ENCODE measurements at regions not wholly inside any gene's neighbourhood (a gene's known extent, or its start where the extent isn't known, plus 50 kb on each side); places are given as distances from the start of the nearest gene placed in this dataset.
A peak's percentile ranks its signal among the peaks of the same experiment; 100 is the strongest.

DNA sequence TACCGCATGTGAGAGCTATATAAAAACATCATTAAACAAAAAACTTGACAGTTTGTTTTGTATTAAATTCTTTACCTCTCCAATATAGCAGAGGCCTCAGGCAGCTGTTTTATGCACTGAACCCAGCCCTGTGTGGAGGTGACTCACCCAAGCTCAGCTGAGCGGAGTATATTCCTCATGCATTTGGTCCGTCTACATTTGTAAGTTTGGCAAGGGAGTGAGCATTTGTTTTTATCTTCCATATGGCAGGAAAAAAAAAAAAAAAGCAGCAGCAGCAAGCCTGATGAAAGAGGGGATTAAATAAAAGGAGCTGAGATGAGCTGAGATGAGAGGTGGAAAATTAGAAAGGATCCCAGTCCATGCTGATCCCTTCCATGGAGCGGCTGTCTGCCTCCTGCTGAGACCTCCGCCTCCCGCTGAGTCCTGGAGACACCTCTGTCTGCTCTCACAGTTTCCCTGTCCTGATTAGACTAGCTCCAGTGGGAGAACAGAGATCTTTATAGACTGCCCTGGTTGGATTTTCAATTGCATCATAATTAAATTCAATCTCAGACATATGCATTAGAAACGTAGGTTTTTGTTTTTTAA lies 112.0 kb upstream of the CTNND2 start:
- 63% methylated on average over 7 of the region's 7 CpGs; no CpG with 5 or more reads in 1 of the 2 experiments for WGBS, 2 experiments (ENCODE audit: extremely low coverage in 1 of 2, insufficient coverage in 1 of 2, insufficient read length in 1 of 2, insufficient replicate concordance in 2 of 2, low coverage in 1 of 2, low lambda C conversion rate in 2 of 2, missing lambda C conversion rate in 1 of 2)
- no peak overlapping the region for H3K4me2 ChIP-seq (ENCODE audit: insufficient read depth in 1 of 2, low read depth in 2 of 2, low read length in 2 of 2)
- no peaks in the 10 kb centered on the region for H3K36me3 ChIP-seq (ENCODE audit: control insufficient read depth in 2 of 4, insufficient read depth in 4 of 4, low read length in 3 of 4)
- H3K9ac ChIP-seq (replicated peaks in 1 of 4; ENCODE audit: extremely low read depth in 1 of 4, low read depth in 3 of 4, low read length in 3 of 4), result no peak overlapping the region
- DNase-seq (ENCODE audit: low read depth in 1 of 2, low spot score in 2 of 2) (peak in 1 of 2 experiments; percentile 51), FAIRE-seq (peak; percentile 50)
- no peak overlapping the region for H2AK5ac ChIP-seq (ENCODE audit: low read depth, low read length)
- H3K4me3 ChIP-seq (ENCODE audit: extremely low read depth in 1 of 4, insufficient read depth in 2 of 4, low read depth in 3 of 4, low read length in 4 of 4), result no peak overlapping the region
- H4K5ac ChIP-seq (ENCODE audit: insufficient read length, low read depth, low read length), result no peak overlapping the region
- H3K79me2 ChIP-seq (ENCODE audit: control insufficient read depth in 1 of 2, insufficient read depth in 2 of 2, low read length in 2 of 2), result no peaks in the 10 kb centered on the region
- H3K23me2 ChIP-seq (ENCODE audit: low read depth, low read length), result no peaks in the 10 kb centered on the region
- ChIA-PET POLR2A (ENCODE audit: partially characterized antibody) (interaction anchor here (0.6 kb wide), 1 partner anchor 1233 kb away, joined by 3 read pairs; no protein-coding TSS in a partner anchor), CTCF (ENCODE audit: partially characterized antibody) (interaction anchor here (0.5 to 1.1 kb wide), 3 partner anchors 9 to 749 kb away, joined by 3 read pairs; no protein-coding TSS in a partner anchor)
- H2BK12ac ChIP-seq (ENCODE audit: low read depth, low read length), result no peak overlapping the region
- no peaks in the 10 kb centered on the region for H3K27me3 ChIP-seq (replicated peaks in 1 of 4; ENCODE audit: control insufficient read depth in 3 of 4, extremely low read depth in 1 of 4, insufficient read depth in 3 of 4, low read length in 3 of 4)
- no peak overlapping the region for H2BK120ac ChIP-seq (replicated peaks; ENCODE audit: low read depth, low read length)
- H3K14ac ChIP-seq (ENCODE audit: insufficient read length), result no peak overlapping the region
- no peaks in the 10 kb centered on the region for H3K79me1 ChIP-seq (ENCODE audit: low read depth, low read length)
- H2BK5ac ChIP-seq (ENCODE audit: low read depth, low read length), result no peak overlapping the region
- no peak overlapping the region for H3K56ac ChIP-seq (replicated peaks; ENCODE audit: insufficient read length, low read depth, low read length)
- H3K23ac ChIP-seq (ENCODE audit: insufficient read length), result no peak overlapping the region
- H3K27ac ChIP-seq (ENCODE audit: low read depth, low read length), result no peak overlapping the region
- H2AFZ ChIP-seq (ENCODE audit: low read length), result no peak overlapping the region
- H3K9me3 ChIP-seq (ENCODE audit: insufficient read depth in 2 of 2, low read depth in 1 of 2, low read length in 1 of 2), result no peaks in the 10 kb centered on the region
- H4K91ac ChIP-seq (replicated peaks; ENCODE audit: insufficient read length, low read length), result no peak overlapping the region
- no peak overlapping the region for H3K4ac ChIP-seq (replicated peaks; ENCODE audit: insufficient read length, low read depth, low read length)
- H3K18ac ChIP-seq (ENCODE audit: extremely low read depth, low read length), result no peak overlapping the region
- H4K8ac ChIP-seq (ENCODE audit: extremely low read depth, insufficient read depth, low read length), result no peak overlapping the region
- H3K4me1 ChIP-seq (replicated peaks in 1 of 4; ENCODE audit: control insufficient read depth in 3 of 4, insufficient read depth in 4 of 4, low read length in 3 of 4), result no peaks in the 10 kb centered on the region; a peak in 2 of 7 replicates
- no peak overlapping the region for H2BK15ac ChIP-seq (ENCODE audit: low read length)
- H4K20me1 ChIP-seq (replicated peaks in 1 of 2; ENCODE audit: control insufficient read depth in 1 of 2, insufficient read depth in 2 of 2, low read length in 2 of 2), result no peaks in the 10 kb centered on the region
- H2BK20ac ChIP-seq (ENCODE audit: low read length), result no peak overlapping the region
- TF ChIP-seq SP2 (IDR thresholded peaks at IDR 0.05; ENCODE audit: low read length), result no peak
- no peak for TF ChIP-seq NRF1 (IDR thresholded peaks at IDR 0.05; ENCODE audit: low read depth, low read length)
- TF ChIP-seq GABPA (IDR thresholded peaks at IDR 0.05; ENCODE audit: borderline replicate concordance, insufficient read depth, low read length), result no peak

All from H1 (cell line).